Suprapubic skin (tissue), 4 donors: ENCODE measurements at regions not wholly inside any gene's neighbourhood (a gene's known extent, or its start where the extent isn't known, plus 50 kb on each side); places are given as distances from the start of the nearest gene placed in this dataset.

Source experiments
- DNase-seq, 2 donors: peaks; one replicate each; pipeline ENCODE4 v3.0.0-alpha.2; 2019; ENCODE audit warnings: low spot score in 2 of 2
- H3K27ac ChIP-seq: fragments of 200-600 bp; sonication (generic); one replicate; pipeline ENCODE4 v1.5.1; 2019
- H3K27me3 ChIP-seq: fragments of 200-600 bp; sonication (generic); one replicate; pipeline ENCODE4 v1.5.1; 2019
- H3K36me3 ChIP-seq: fragments of 200-600 bp; sonication (generic); one replicate; pipeline ENCODE4 v1.5.1; 2019
- H3K4me1 ChIP-seq: fragments of 200-600 bp; sonication (generic); one replicate; pipeline ENCODE4 v1.5.1; 2019
- H3K4me3 ChIP-seq: fragments of 200-600 bp; sonication (generic); one replicate; pipeline ENCODE4 v1.5.1; 2019; ENCODE audit warnings: mild to moderate bottlenecking
- H3K9me3 ChIP-seq: fragments of 200-600 bp; sonication (generic); one replicate; pipeline ENCODE4 v1.5.1; 2019
- CTCF ChIP-seq, 2 donors: fragments of 200-600 bp in 1 of 2; fragments of 450-650 bp in 1 of 2; sonication (generic) in 1 of 2; IDR thresholded peaks; one replicate each; pipeline ENCODE4 v1.5.1; 2016 to 2019; ENCODE audit warnings: antibody characterized with exemption in 2 of 2, mild to moderate bottlenecking in 1 of 2, moderate library complexity in 1 of 2
- EP300 ChIP-seq: sonication (generic); formaldehyde crosslinking; IDR thresholded peaks from one replicate; pipeline ENCODE4 v1.6.1; 2017; ENCODE audit warnings: antibody characterized with exemption
- POLR2A ChIP-seq, 2 donors: fragments of 450-650 bp; IDR thresholded peaks; one replicate each; pipeline ENCODE4 v1.6.1; 2017; ENCODE audit warnings: antibody characterized with exemption in 2 of 2, mild to moderate bottlenecking in 2 of 2, moderate library complexity in 2 of 2
- POLR2AphosphoS5 ChIP-seq, 3 donors: sonication (generic); formaldehyde crosslinking; IDR thresholded peaks; one replicate each; pipeline ENCODE4 v1.6.1; 2017; ENCODE audit warnings: antibody characterized with exemption in 3 of 3
- WGBS: methylation state at CpG from one replicate; pipeline ENCODE4 v1.1.5; 2018; 5-methylcytosine and 5-hydroxymethylcytosine counted together

GRCh38 chrX:20538974-20539373, 272.3 kb upstream of the RPS6KA3 start:
- Histone ChIP-seq H3K4me3 (no peak overlapping the region), H3K4me1 (no peaks in the 10 kb centered on the region), H3K9me3 (no peaks in the 10 kb centered on the region), H3K27ac (no peak overlapping the region), H3K36me3 (no peaks in the 10 kb centered on the region), H3K27me3 (no peaks in the 10 kb centered on the region)
- 92% methylated on average over 1 of the region's 1 CpG for WGBS
- TF ChIP-seq POLR2AphosphoS5 (IDR thresholded peaks at IDR 0.05) (no peak), POLR2A (IDR thresholded peaks at IDR 0.05) (no peak), EP300 (no peak), CTCF (IDR thresholded peaks at IDR 0.05) (no peak)
- no peak for DNase-seq

- H3K27me3 ChIP-seq: no peaks in the 10 kb centered on the region
- no peak overlapping the region for H3K4me3 ChIP-seq
- H3K27ac ChIP-seq: no peak overlapping the region
- no peak for TF ChIP-seq POLR2AphosphoS5 (IDR thresholded peaks at IDR 0.05)
- TF ChIP-seq POLR2A (IDR thresholded peaks at IDR 0.05): no peak
- no peak for TF ChIP-seq CTCF (IDR thresholded peaks at IDR 0.05)
- TF ChIP-seq EP300: no peak
- no peak for DNase-seq
- 46% methylated on average over 4 of the region's 4 CpGs for WGBS
- no peaks in the 10 kb centered on the region for H3K4me1 ChIP-seq
- H3K36me3 ChIP-seq: no peaks in the 10 kb centered on the region
- no peaks in the 10 kb centered on the region for H3K9me3 ChIP-seq
Observed at GRCh38 chrX:20531667-20532066, 265.0 kb upstream of the RPS6KA3 start.

GRCh38 chrX:20530406-20530921, 263.8 kb upstream of the RPS6KA3 start:
- Histone ChIP-seq H3K9me3 (no peaks in the 10 kb centered on the region), H3K36me3 (no peaks in the 10 kb centered on the region)
- 6% methylated on average over 9 of the region's 9 CpGs for WGBS

GRCh38 chrX:20529711-20530110, 263.0 kb upstream of the RPS6KA3 start:
- Histone ChIP-seq H3K27me3 (no peaks in the 10 kb centered on the region), H3K9me3 (no peaks in the 10 kb centered on the region), H3K36me3 (no peaks in the 10 kb centered on the region), H3K4me1 (no peaks in the 10 kb centered on the region), H3K4me3 (no peak overlapping the region), H3K27ac (no peak overlapping the region)
- TF ChIP-seq POLR2AphosphoS5 (IDR thresholded peaks at IDR 0.05) (no peak), POLR2A (IDR thresholded peaks at IDR 0.05) (no peak), CTCF (IDR thresholded peaks at IDR 0.05) (no peak), EP300 (no peak)
- WGBS: 44% methylated on average over 1 of the region's 1 CpG
- no peak for DNase-seq

More at GRCh38 chrX:20530406-20530921, 263.8 kb upstream of the RPS6KA3 start:
- no peaks in the 10 kb centered on the region for H3K27me3 ChIP-seq
- H3K4me3 ChIP-seq: no peak overlapping the region
- H3K4me1 ChIP-seq: no peaks in the 10 kb centered on the region
- DNase-seq: peak in 1 of 2 donors; percentile 69
- TF ChIP-seq CTCF (IDR thresholded peaks at IDR 0.05): peak; percentile 24 to 47
- no peak for TF ChIP-seq EP300
- no peak overlapping the region for H3K27ac ChIP-seq

- H3K27ac ChIP-seq: no peak overlapping the region
Observed at GRCh38 chrX:20529301-20529700, 262.6 kb upstream of the RPS6KA3 start.

More at GRCh38 chrX:20529301-20529700, 262.6 kb upstream of the RPS6KA3 start:
- H3K9me3 ChIP-seq: no peaks in the 10 kb centered on the region
- TF ChIP-seq POLR2AphosphoS5 (IDR thresholded peaks at IDR 0.05) (no peak), EP300 (no peak), POLR2A (IDR thresholded peaks at IDR 0.05) (no peak), CTCF (IDR thresholded peaks at IDR 0.05) (no peak)
- 34% methylated on average over 9 of the region's 9 CpGs for WGBS
- H3K4me3 ChIP-seq: no peak overlapping the region
- no peak for DNase-seq
- no peaks in the 10 kb centered on the region for H3K4me1 ChIP-seq
- H3K36me3 ChIP-seq: no peaks in the 10 kb centered on the region
- H3K27me3 ChIP-seq: no peaks in the 10 kb centered on the region
